ENCODE measurements at regions not wholly inside any gene's neighbourhood (a gene's known extent, or its start where the extent isn't known, plus 50 kb on each side); places are given as distances from the start of the nearest gene placed in this dataset.
"Not testable (repeated sequence)": the region's sequence is repeated elsewhere in the genome, so short reads cannot be mapped to it uniquely, and the experiment has no call there.

DNA sequence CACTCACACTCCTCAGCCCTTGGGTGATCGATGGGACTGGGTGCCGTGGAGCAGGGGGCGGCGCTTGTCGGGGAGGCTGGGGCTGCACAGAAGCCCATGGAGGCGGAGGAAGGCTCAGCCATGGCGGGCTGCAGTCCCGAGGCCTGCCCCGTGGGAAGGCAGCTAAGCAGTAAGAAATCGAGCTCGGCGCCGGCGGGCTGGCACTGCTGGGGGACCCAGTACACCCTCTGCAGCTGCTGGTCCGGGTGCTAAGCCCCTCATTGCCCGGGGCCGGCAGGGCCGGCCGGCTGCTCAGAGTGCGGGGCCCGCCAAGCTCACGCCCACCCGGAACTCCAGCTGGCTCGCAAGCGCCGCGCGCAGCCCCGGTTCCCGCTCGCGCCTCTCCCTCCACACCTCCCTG, 942.6 kb downstream of the C4orf33 start:
- H3K27me3 ChIP-seq (replicated peaks; ENCODE audit: control insufficient read depth, insufficient read depth, low read length); H3K4me3 ChIP-seq (ENCODE audit: low read depth, low read length); H3K27ac Mint-ChIP-seq (ENCODE audit: unreplicated experiment); H3K36me3 Mint-ChIP-seq (ENCODE audit: insufficient read depth, unreplicated experiment); H3K4me1 Mint-ChIP-seq (ENCODE audit: low read depth, unreplicated experiment); H3K9me3 Mint-ChIP-seq (ENCODE audit: unreplicated experiment); intact Hi-C loops (cut with micrococcal nuclease; ENCODE audit: unreplicated experiment); H3K36me3 ChIP-seq (ENCODE audit: control insufficient read depth, insufficient read depth, low read length); BruUV-seq (replicated peaks); H3K4me1 ChIP-seq; CTCF ChIA-PET; POLR2A ChIA-PET; DNase-seq; H3K27me3 Mint-ChIP-seq (ENCODE audit: insufficient read depth, unreplicated experiment); H3K9me3 ChIP-seq; H3K4me3 Mint-ChIP-seq (ENCODE audit: unreplicated experiment): not testable (repeated sequence)

DNA sequence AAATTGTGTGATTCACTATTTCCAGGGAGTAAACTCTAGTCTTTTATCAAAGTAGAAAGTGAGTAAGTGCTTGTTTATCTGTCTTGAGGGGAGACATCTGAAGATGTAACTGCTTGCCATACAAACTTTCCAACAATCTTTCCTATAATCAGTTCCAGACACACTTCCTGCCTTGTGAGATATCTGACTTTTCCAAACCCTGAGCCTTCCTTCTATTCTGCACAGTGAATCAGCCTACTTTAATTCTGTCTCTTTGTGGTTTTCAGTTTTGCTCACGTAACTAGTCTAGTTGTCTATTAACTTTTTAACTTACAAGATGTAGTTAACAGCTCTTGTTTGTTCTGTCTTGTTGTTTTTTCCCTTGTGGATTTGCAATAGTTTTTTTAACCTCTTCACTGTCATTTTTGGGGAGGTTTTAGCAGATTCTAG, 947.8 kb downstream of the C4orf33 start:
- Mint-ChIP-seq H3K4me1 (ENCODE audit: low read depth, unreplicated experiment) (no peaks in the 10 kb centered on the region), H3K36me3 (ENCODE audit: insufficient read depth, unreplicated experiment) (no peaks in the 10 kb centered on the region), H3K27me3 (ENCODE audit: insufficient read depth, unreplicated experiment) (no peaks in the 10 kb centered on the region), H3K9me3 (ENCODE audit: unreplicated experiment) (no peaks in the 10 kb centered on the region), H3K4me3 (ENCODE audit: unreplicated experiment) (no peak overlapping the region), H3K27ac (ENCODE audit: unreplicated experiment) (no peak overlapping the region)
- BruUV-seq (replicated peaks): no TSS peak
- ChIA-PET POLR2A (no interaction called here), CTCF (no interaction called here)
- Histone ChIP-seq H3K36me3 (ENCODE audit: control insufficient read depth, insufficient read depth, low read length) (no peaks in the 10 kb centered on the region), H3K9me3 (no peaks in the 10 kb centered on the region), H3K4me1 (peaks cover 5% of the 10 kb centered on the region; the same call in 1 of the 2 replicates), H3K27me3 (replicated peaks; ENCODE audit: control insufficient read depth, insufficient read depth, low read length) (no peaks in the 10 kb centered on the region), H3K4me3 (ENCODE audit: low read depth, low read length) (no peak overlapping the region)
- TF ChIP-seq, protein P1, sequence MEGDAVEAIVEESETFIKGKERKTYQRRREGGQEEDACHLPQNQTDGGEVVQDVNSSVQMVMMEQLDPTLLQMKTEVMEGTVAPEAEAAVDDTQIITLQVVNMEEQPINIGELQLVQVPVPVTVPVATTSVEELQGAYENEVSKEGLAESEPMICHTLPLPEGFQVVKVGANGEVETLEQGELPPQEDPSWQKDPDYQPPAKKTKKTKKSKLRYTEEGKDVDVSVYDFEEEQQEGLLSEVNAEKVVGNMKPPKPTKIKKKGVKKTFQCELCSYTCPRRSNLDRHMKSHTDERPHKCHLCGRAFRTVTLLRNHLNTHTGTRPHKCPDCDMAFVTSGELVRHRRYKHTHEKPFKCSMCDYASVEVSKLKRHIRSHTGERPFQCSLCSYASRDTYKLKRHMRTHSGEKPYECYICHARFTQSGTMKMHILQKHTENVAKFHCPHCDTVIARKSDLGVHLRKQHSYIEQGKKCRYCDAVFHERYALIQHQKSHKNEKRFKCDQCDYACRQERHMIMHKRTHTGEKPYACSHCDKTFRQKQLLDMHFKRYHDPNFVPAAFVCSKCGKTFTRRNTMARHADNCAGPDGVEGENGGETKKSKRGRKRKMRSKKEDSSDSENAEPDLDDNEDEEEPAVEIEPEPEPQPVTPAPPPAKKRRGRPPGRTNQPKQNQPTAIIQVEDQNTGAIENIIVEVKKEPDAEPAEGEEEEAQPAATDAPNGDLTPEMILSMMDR (IDR thresholded peaks at IDR 0.05; ENCODE audit: insufficient read depth in 1 of 2, low read depth in 1 of 2, low read length in 1 of 2, severe bottlenecking in 1 of 2, unreplicated experiment in 1 of 2): no peak
- DNase-seq: no peak
- intact Hi-C loops (cut with micrococcal nuclease; ENCODE audit: unreplicated experiment): no loop called here

DNA sequence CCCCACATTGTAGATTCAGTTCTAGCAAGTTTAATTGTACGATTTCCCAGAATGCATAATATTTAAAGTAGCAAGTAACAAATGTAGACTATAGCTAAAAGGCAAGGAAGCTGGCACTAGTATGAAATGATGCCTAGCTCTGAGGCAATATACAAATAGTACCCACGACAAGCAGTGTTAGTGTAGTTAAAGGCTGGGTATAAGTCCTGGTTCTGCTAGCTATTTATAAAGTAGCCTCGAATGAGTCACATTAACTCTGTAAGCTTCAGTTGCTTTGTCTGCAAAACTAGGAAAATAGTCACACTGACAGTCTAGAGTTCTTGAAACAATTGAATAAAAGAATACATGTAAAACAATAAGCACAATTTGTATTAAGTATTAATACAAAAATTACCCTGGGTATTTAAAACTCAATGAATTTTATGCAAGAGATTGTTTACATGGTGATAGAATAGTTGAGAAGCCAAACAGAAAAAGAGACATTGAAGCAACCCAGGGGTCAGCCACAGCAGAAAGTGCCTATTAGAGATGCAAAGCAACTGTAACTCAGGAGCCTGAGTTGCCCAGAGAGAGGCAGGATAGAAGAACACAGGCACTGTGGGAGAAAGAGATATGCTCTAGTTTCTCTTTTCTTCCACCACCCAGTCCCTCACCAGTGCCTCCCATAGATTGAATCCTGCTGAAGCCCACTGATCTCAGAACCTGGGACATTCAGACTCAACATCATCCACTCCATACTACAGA, 949.0 kb downstream of the C4orf33 start:
- ChIA-PET CTCF (no interaction called here), POLR2A (no interaction called here)
- no TSS peak for BruUV-seq (replicated peaks)
- no peaks in the 10 kb centered on the region for H3K4me1 Mint-ChIP-seq (ENCODE audit: low read depth, unreplicated experiment)
- Histone ChIP-seq H3K4me3 (ENCODE audit: low read depth, low read length) (no peak overlapping the region), H3K36me3 (ENCODE audit: control insufficient read depth, insufficient read depth, low read length) (no peaks in the 10 kb centered on the region), H3K4me1 (peaks cover 5% of the 10 kb centered on the region; the same call in 1 of the 2 replicates), H3K27me3 (replicated peaks; ENCODE audit: control insufficient read depth, insufficient read depth, low read length) (no peaks in the 10 kb centered on the region), H3K9me3 (no peaks in the 10 kb centered on the region)
- TF ChIP-seq, protein P1 (IDR thresholded peaks at IDR 0.05; ENCODE audit: insufficient read depth in 1 of 2, low read depth in 1 of 2, low read length in 1 of 2, severe bottlenecking in 1 of 2, unreplicated experiment in 1 of 2): no peak
- no peaks in the 10 kb centered on the region for H3K9me3 Mint-ChIP-seq (ENCODE audit: unreplicated experiment)
- intact Hi-C loops (cut with micrococcal nuclease; ENCODE audit: unreplicated experiment): no loop called here
- H3K36me3 Mint-ChIP-seq (ENCODE audit: insufficient read depth, unreplicated experiment): no peaks in the 10 kb centered on the region
- H3K27ac Mint-ChIP-seq (ENCODE audit: unreplicated experiment): no peak overlapping the region
- H3K27me3 Mint-ChIP-seq (ENCODE audit: insufficient read depth, unreplicated experiment): no peaks in the 10 kb centered on the region
- no peak overlapping the region for H3K4me3 Mint-ChIP-seq (ENCODE audit: unreplicated experiment)
- no peak for DNase-seq

All from Caco-2 (cell line).